H9 (cell line): ENCODE measurements at regions not wholly inside any gene's neighbourhood (a gene's known extent, or its start where the extent isn't known, plus 50 kb on each side); places are given as distances from the start of the nearest gene placed in this dataset.

ENCODE experiments used
- DNase-seq: peaks from one replicate; pipeline ENCODE4 v3.0.0-alpha.2; 2017
- H2AFZ ChIP-seq: one replicate; pipeline ENCODE4 v1.6.1; 2013; ENCODE audit warnings: mild to moderate bottlenecking, low read length, control low read depth, moderate library complexity
- H2AK5ac ChIP-seq: 2 replicates; pipeline ENCODE4 v1.6.1; 2013; ENCODE audit warnings: low read length, control low read depth, mixed read lengths; ENCODE audit not compliant: insufficient read length
- H2BK120ac ChIP-seq: one replicate; pipeline ENCODE4 v1.6.1; 2013; ENCODE audit warnings: low read depth, mild to moderate bottlenecking, low read length, control low read depth, inconsistent platforms; ENCODE audit not compliant: poor library complexity, severe bottlenecking
- H2BK12ac ChIP-seq: 2 replicates; pipeline ENCODE4 v1.6.1; 2013; ENCODE audit warnings: low read length, control low read depth, mixed read lengths, low read depth; ENCODE audit not compliant: insufficient read length
- H2BK15ac ChIP-seq: 2 replicates; pipeline ENCODE4 v1.6.1; 2013; ENCODE audit warnings: low read depth, low read length, control low read depth
- H2BK20ac ChIP-seq: one replicate; pipeline ENCODE4 v1.6.1; 2013; ENCODE audit warnings: low read depth, mild to moderate bottlenecking, low read length, control low read depth, inconsistent platforms; ENCODE audit not compliant: poor library complexity, severe bottlenecking
- H2BK5ac ChIP-seq: 2 replicates; pipeline ENCODE4 v1.6.1; 2013; ENCODE audit warnings: low read length, control low read depth, mixed read lengths; ENCODE audit not compliant: insufficient read length
- H3K14ac ChIP-seq: 2 replicates; pipeline ENCODE4 v1.6.1; 2013; ENCODE audit warnings: low read length, control low read depth; ENCODE audit not compliant: insufficient read depth
- H3K18ac ChIP-seq: 2 replicates; pipeline ENCODE4 v1.6.1; 2013; ENCODE audit warnings: low read depth, mild to moderate bottlenecking, mixed read lengths, low read length, control low read depth; ENCODE audit not compliant: insufficient read length
- H3K23ac ChIP-seq: 2 replicates; pipeline ENCODE4 v1.6.1; 2013; ENCODE audit warnings: low read length, control low read depth, mixed read lengths, low read depth; ENCODE audit not compliant: insufficient read length
- H3K23me2 ChIP-seq: 2 replicates; pipeline ENCODE4 v1.6.1; 2013; ENCODE audit warnings: low read depth, mild to moderate bottlenecking, mixed read lengths, low read length, control low read depth; ENCODE audit not compliant: insufficient read length, poor library complexity, severe bottlenecking
- H3K27ac ChIP-seq: 2 replicates; pipeline ENCODE4 v1.5.1; 2013; ENCODE audit warnings: low read length, control low read depth, mixed read lengths, low read depth; ENCODE audit not compliant: insufficient read length
- H3K27me3 ChIP-seq: 2 replicates; pipeline ENCODE4 v1.6.1; 2013; ENCODE audit warnings: low read length, control low read depth, inconsistent platforms; ENCODE audit not compliant: insufficient read depth
- H3K4ac ChIP-seq: 2 replicates; pipeline ENCODE4 v1.6.1; 2013; ENCODE audit warnings: low read depth, mild to moderate bottlenecking, control low read depth, inconsistent platforms, low read length, moderate library complexity
- H3K4me1 ChIP-seq: 2 replicates; pipeline ENCODE4 v1.6.1; 2013; ENCODE audit warnings: low read length, control low read depth, inconsistent platforms; ENCODE audit not compliant: insufficient read depth
- H3K4me2 ChIP-seq: 2 replicates; pipeline ENCODE4 v1.6.1; 2013; ENCODE audit warnings: low read length, control low read depth, mixed read lengths; ENCODE audit not compliant: insufficient read length, insufficient read depth
- H3K56ac ChIP-seq: 2 replicates; pipeline ENCODE4 v1.6.1; 2013; ENCODE audit warnings: low read depth, mild to moderate bottlenecking, mixed read lengths, low read length, control low read depth; ENCODE audit not compliant: insufficient read length
- H3K79me1 ChIP-seq: 2 replicates; pipeline ENCODE4 v1.6.1; 2013; ENCODE audit warnings: low read depth, mild to moderate bottlenecking, moderate library complexity, low read length, control low read depth, inconsistent platforms; ENCODE audit not compliant: insufficient read depth, poor library complexity, severe bottlenecking
- H3K79me2 ChIP-seq: 2 replicates; pipeline ENCODE4 v1.6.1; 2013; ENCODE audit warnings: low read length, control low read depth, inconsistent platforms; ENCODE audit not compliant: insufficient read depth
- H3K9ac ChIP-seq: 2 replicates; pipeline ENCODE4 v1.6.1; 2013; ENCODE audit warnings: low read length, control low read depth, mixed read lengths; ENCODE audit not compliant: insufficient read length; ENCODE audit errors: extremely low read depth
- H3K9me3 ChIP-seq: one replicate; pipeline ENCODE4 v1.6.1; 2013; ENCODE audit warnings: low read depth, low read length, inconsistent platforms; ENCODE audit not compliant: control insufficient read depth
- H3T11ph ChIP-seq: one replicate; pipeline ENCODE4 v1.6.1; 2013; ENCODE audit warnings: mild to moderate bottlenecking, low read length, control low read depth, inconsistent platforms
- H4K20me1 ChIP-seq: one replicate; pipeline ENCODE4 v1.6.1; 2013; ENCODE audit not compliant: control insufficient read depth, insufficient read length, insufficient read depth
- H4K5ac ChIP-seq: 2 replicates; pipeline ENCODE4 v1.6.1; 2013; ENCODE audit warnings: low read depth, mild to moderate bottlenecking, mixed read lengths, low read length, control low read depth; ENCODE audit not compliant: insufficient read length
- H4K8ac ChIP-seq: replicated peaks from 2 replicates; pipeline ENCODE4 v1.6.1; 2013; ENCODE audit warnings: low read length, control low read depth, mixed read lengths, low read depth; ENCODE audit not compliant: insufficient read length
- H4K91ac ChIP-seq: 2 replicates; pipeline ENCODE4 v1.6.1; 2013; ENCODE audit warnings: low read depth, mild to moderate bottlenecking, moderate library complexity, mixed read lengths, low read length, control low read depth; ENCODE audit not compliant: insufficient read length
- H3K27ac Mint-ChIP-seq, 3 experiments: 2 replicates in 2 of 3; 3 replicates in 1 of 3; pipeline ENCODE4 v1.8.0; 2020 to 2021; ENCODE audit warnings: mixed read lengths in 3 of 3, mild to moderate bottlenecking in 1 of 3, moderate library complexity in 1 of 3
- H3K27me3 Mint-ChIP-seq: 2 replicates; pipeline ENCODE4 v1.8.0; 2021; ENCODE audit warnings: low read depth, mild to moderate bottlenecking, moderate library complexity, mixed read lengths
- H3K36me3 Mint-ChIP-seq, 3 experiments: 2 replicates in 2 of 3; 3 replicates in 1 of 3; pipeline ENCODE4 v1.8.0; 2020 to 2021; ENCODE audit warnings: low read depth in 3 of 3, mixed read lengths in 3 of 3; ENCODE audit not compliant: insufficient read depth in 1 of 3
- H3K4me1 Mint-ChIP-seq, 2 experiments: 2 replicates each; pipeline ENCODE4 v1.8.0; 2020; ENCODE audit warnings: mixed read lengths in 2 of 2
- H3K4me3 Mint-ChIP-seq, 2 experiments: 2 replicates in 1 of 2; 3 replicates in 1 of 2; pipeline ENCODE4 v1.8.0; 2020 to 2021; ENCODE audit warnings: mild to moderate bottlenecking in 2 of 2, mixed read lengths in 2 of 2, moderate library complexity in 1 of 2
- H3K9me3 Mint-ChIP-seq, 2 experiments: 2 replicates in 1 of 2; 3 replicates in 1 of 2; pipeline ENCODE4 v1.8.0; 2020; ENCODE audit warnings: mild to moderate bottlenecking in 2 of 2, mixed read lengths in 2 of 2, moderate library complexity in 1 of 2
- WGBS: extraction: QIAGEN DNeasy Blood & Tissue Kit; methylation state at CpG from one replicate; pipeline ENCODE4 v1.1.7; 2013; ENCODE audit warnings: missing lambda C conversion rate, low lambda C conversion rate, mixed read lengths; ENCODE audit not compliant: insufficient read length; ENCODE audit errors: extremely low coverage; 5-methylcytosine and 5-hydroxymethylcytosine counted together
- TF ChIP-seq, protein P1 (sequence below): fragments of 200-600 bp; sonication (generic); conservative IDR thresholded peaks from 3 replicates; pipeline ENCODE4 v1.8.0; 2021; ENCODE audit warnings: antibody characterized with exemption, mild to moderate bottlenecking

DNA sequence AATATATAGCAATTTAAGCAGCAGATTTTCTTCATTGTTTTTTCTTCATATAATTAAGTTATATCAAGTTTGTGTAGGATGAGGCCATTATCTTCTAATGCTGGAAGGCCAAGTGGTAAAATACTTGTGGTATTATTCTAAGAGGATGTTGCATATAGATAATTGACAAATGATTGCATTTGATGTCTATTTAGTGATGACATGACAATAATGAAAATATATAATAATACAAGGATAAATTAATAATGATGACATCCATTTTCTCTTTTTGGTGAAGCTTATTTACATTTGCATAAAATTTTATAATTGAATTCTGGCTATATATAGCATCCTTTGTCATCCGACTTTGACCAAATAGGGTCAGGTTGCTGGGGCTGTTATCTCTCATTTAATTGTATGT, 195.4 kb upstream of the KCNJ16 start:
- no peak overlapping the region for H4K8ac ChIP-seq
- TF ChIP-seq, protein P1, sequence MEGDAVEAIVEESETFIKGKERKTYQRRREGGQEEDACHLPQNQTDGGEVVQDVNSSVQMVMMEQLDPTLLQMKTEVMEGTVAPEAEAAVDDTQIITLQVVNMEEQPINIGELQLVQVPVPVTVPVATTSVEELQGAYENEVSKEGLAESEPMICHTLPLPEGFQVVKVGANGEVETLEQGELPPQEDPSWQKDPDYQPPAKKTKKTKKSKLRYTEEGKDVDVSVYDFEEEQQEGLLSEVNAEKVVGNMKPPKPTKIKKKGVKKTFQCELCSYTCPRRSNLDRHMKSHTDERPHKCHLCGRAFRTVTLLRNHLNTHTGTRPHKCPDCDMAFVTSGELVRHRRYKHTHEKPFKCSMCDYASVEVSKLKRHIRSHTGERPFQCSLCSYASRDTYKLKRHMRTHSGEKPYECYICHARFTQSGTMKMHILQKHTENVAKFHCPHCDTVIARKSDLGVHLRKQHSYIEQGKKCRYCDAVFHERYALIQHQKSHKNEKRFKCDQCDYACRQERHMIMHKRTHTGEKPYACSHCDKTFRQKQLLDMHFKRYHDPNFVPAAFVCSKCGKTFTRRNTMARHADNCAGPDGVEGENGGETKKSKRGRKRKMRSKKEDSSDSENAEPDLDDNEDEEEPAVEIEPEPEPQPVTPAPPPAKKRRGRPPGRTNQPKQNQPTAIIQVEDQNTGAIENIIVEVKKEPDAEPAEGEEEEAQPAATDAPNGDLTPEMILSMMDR, result no peak
- no peaks in the 10 kb centered on the region for H3K9me3 ChIP-seq
- no peak overlapping the region for H3K14ac ChIP-seq
- H3K79me1 ChIP-seq, result no peaks in the 10 kb centered on the region
- H3K23me2 ChIP-seq, result no peaks in the 10 kb centered on the region
- Mint-ChIP-seq H3K27me3 (no peaks in the 10 kb centered on the region), H3K36me3 (no peaks in the 10 kb centered on the region), H3K4me1 (no peaks in the 10 kb centered on the region), H3K4me3 (no peak overlapping the region), H3K27ac (no peak overlapping the region), H3K9me3 (peaks cover 2 to 3% of the 10 kb centered on the region in 2 experiments; a peak in 4 of 5 replicates)
- no peak overlapping the region for H3T11ph ChIP-seq
- no peak overlapping the region for H2BK20ac ChIP-seq
- no CpG with 5 or more reads among the region's 1 CpG for WGBS
- no peak overlapping the region for H3K27ac ChIP-seq
- DNase-seq, result no peak
- no peak overlapping the region for H2BK120ac ChIP-seq
- no peak overlapping the region for H4K5ac ChIP-seq
- H3K23ac ChIP-seq, result no peak overlapping the region
- no peak overlapping the region for H4K91ac ChIP-seq
- no peak overlapping the region for H3K56ac ChIP-seq
- no peak overlapping the region for H3K9ac ChIP-seq
- H2BK15ac ChIP-seq, result no peak overlapping the region
- no peak overlapping the region for H2AFZ ChIP-seq
- H3K18ac ChIP-seq, result no peak overlapping the region
- no peak overlapping the region for H3K4ac ChIP-seq
- no peak overlapping the region for H2BK12ac ChIP-seq
- H4K20me1 ChIP-seq, result no peaks in the 10 kb centered on the region
- no peaks in the 10 kb centered on the region for H3K4me1 ChIP-seq
- H3K27me3 ChIP-seq, result no peaks in the 10 kb centered on the region
- H3K79me2 ChIP-seq, result no peaks in the 10 kb centered on the region
- H3K4me2 ChIP-seq, result no peak overlapping the region
- no peak overlapping the region for H2AK5ac ChIP-seq
- no peak overlapping the region for H2BK5ac ChIP-seq
